Endothelial cell of umbilical vein (primary cell): ENCODE measurements at regions not wholly inside any gene's neighbourhood (a gene's known extent, or its start where the extent isn't known, plus 50 kb on each side); places are given as distances from the start of the nearest gene placed in this dataset.

Source experiments
- BruUV-seq: library from RNA; stranded (reverse); fragments of 400-500 nt; replicated peaks from 2 replicates; lab custom pipeline; 2021; lab: Mats Ljungman, UMichigan
- CTCF ChIA-PET: fragments of 300-600, 350-600 bp; sonication (Branson Sonifier 250); formaldehyde crosslinking; loops from one replicate; lab custom pipeline; 2021; ENCODE audit warnings: antibody characterized with exemption, inconsistent platforms; lab: Charles Lee
- POLR2A ChIA-PET: fragments of 300-600, 350-600 bp; sonication (Branson Sonifier 250); formaldehyde crosslinking; loops from one replicate; lab custom pipeline; 2021; ENCODE audit warnings: antibody characterized with exemption, inconsistent platforms; lab: Charles Lee
- DNase-seq: peaks from one replicate; pipeline ENCODE4 v3.0.0-alpha.2; 2011; ENCODE audit warnings: low read depth, low spot score
- FAIRE-seq: peaks from 2 replicates; lab custom pipeline; 2011; peaks lifted over from hg19 to GRCh38; lab: Jason Lieb, UNC
- H2AFZ ChIP-seq: 2 replicates; pipeline ENCODE4 v1.6.0; 2012; ENCODE audit warnings: low read depth, low read length, control low read depth, inconsistent platforms
- H3K27ac ChIP-seq: 2 replicates; pipeline ENCODE4 v1.5.1; 2011; ENCODE audit warnings: low read depth, mild to moderate bottlenecking, control low read depth, low read length, moderate library complexity; ENCODE audit not compliant: insufficient read depth
- H3K27me3 ChIP-seq, 2 experiments: 2 replicates each; pipeline versions ENCODE4 v1.6.0 to v1.6.1; 2011; ENCODE audit warnings: low read length in 2 of 2, mixed read lengths in 1 of 2; ENCODE audit not compliant: control insufficient read depth in 2 of 2, insufficient read depth in 2 of 2
- H3K36me3 ChIP-seq, 2 experiments: 2 replicates in 1 of 2; 3 replicates in 1 of 2; pipeline ENCODE4 v1.5.1; 2011; ENCODE audit warnings: low read length in 2 of 2, mild to moderate bottlenecking in 1 of 2, moderate library complexity in 1 of 2; ENCODE audit not compliant: control insufficient read depth in 2 of 2, insufficient read depth in 2 of 2; ENCODE audit errors: extremely low read depth in 1 of 2
- H3K4me1 ChIP-seq: 3 replicates; pipeline ENCODE4 v1.5.1; 2011; ENCODE audit warnings: mild to moderate bottlenecking, low read length; ENCODE audit not compliant: control insufficient read depth, insufficient read depth; ENCODE audit errors: extremely low read depth
- H3K4me2 ChIP-seq: 2 replicates; pipeline ENCODE4 v1.6.1; 2011; ENCODE audit warnings: low read length, control low read depth, mixed read lengths; ENCODE audit not compliant: insufficient read depth
- H3K4me3 ChIP-seq, 3 experiments: fragments of 200-600 bp in 1 of 3; sonication (generic), shearing (Covaris generic) in 1 of 3; replicated peaks in 1 of 3; 2 replicates each; pipeline ENCODE4 v1.5.1; 2011 to 2016; ENCODE audit warnings: control low read depth in 3 of 3, low read length in 3 of 3, mild to moderate bottlenecking in 2 of 3, inconsistent platforms in 1 of 3, low read depth in 1 of 3, moderate library complexity in 1 of 3; ENCODE audit not compliant: insufficient read depth in 1 of 3
- H3K79me2 ChIP-seq: 2 replicates; pipeline ENCODE4 v1.6.0; 2012; ENCODE audit warnings: low read length, inconsistent platforms; ENCODE audit not compliant: control insufficient read depth, insufficient read depth
- H3K9ac ChIP-seq: replicated peaks from 2 replicates; pipeline ENCODE3; 2011; ENCODE audit warnings: low read length, control low read depth; ENCODE audit not compliant: insufficient read depth; ENCODE audit errors: extremely low read depth
- H3K9me1 ChIP-seq: replicated peaks from 3 replicates; pipeline ENCODE4 v1.6.0; 2011; ENCODE audit warnings: mild to moderate bottlenecking, low read length; ENCODE audit not compliant: control insufficient read depth, insufficient read depth; ENCODE audit errors: extremely low read depth
- H3K9me3 ChIP-seq: replicated peaks from 2 replicates; pipeline ENCODE4 v1.5.1; 2012; ENCODE audit warnings: low read length, inconsistent platforms; ENCODE audit not compliant: control insufficient read depth, insufficient read depth
- H4K20me1 ChIP-seq: replicated peaks from 2 replicates; pipeline ENCODE3; 2011; ENCODE audit warnings: mild to moderate bottlenecking, low read length; ENCODE audit not compliant: control insufficient read depth, insufficient read depth; ENCODE audit errors: extremely low read depth
- CTCF ChIP-seq, 2 donors: IDR thresholded peaks; 1 replicate in 1 of 2; 2 replicates in 1 of 2; pipeline ENCODE4 v1.5.1; 2011; ENCODE audit warnings: low read length in 2 of 2, mild to moderate bottlenecking in 2 of 2, moderate library complexity in 2 of 2, control low read depth in 1 of 2, inconsistent platforms in 1 of 2, low read depth in 1 of 2; ENCODE audit not compliant: insufficient read depth in 1 of 2; ENCODE audit errors: extremely low read depth in 1 of 2
- EZH2 ChIP-seq: IDR thresholded peaks from 2 replicates; pipeline ENCODE4 v1.6.1; 2012; ENCODE audit warnings: borderline replicate concordance, low read depth, mild to moderate bottlenecking, moderate library complexity, low read length, inconsistent platforms; ENCODE audit not compliant: severe bottlenecking
- FOS ChIP-seq: IDR thresholded peaks from 2 replicates; pipeline ENCODE4 v1.6.1; 2011; ENCODE audit warnings: mild to moderate bottlenecking, low read length, moderate library complexity, borderline replicate concordance; ENCODE audit not compliant: insufficient read depth
- GATA2 ChIP-seq: IDR thresholded peaks from 2 replicates; pipeline ENCODE4 v1.7.0; 2011; ENCODE audit warnings: low read depth, mild to moderate bottlenecking, moderate library complexity, mixed read lengths, low read length; ENCODE audit not compliant: insufficient read length, insufficient read depth
- JUN ChIP-seq: IDR thresholded peaks from 2 replicates; pipeline ENCODE4 v1.6.1; 2011; ENCODE audit warnings: borderline replicate concordance, low read depth; ENCODE audit not compliant: insufficient read length, insufficient read depth
- MYC ChIP-seq: IDR thresholded peaks from one replicate; pipeline ENCODE4 v1.6.1; 2011; ENCODE audit warnings: mild to moderate bottlenecking, low read depth, low read length
- POLR2A ChIP-seq: IDR thresholded peaks from 2 replicates; pipeline ENCODE4 v1.6.1; 2012; ENCODE audit warnings: low read depth, mild to moderate bottlenecking, control low read depth, low read length
- POLR2AphosphoS5 ChIP-seq: IDR thresholded peaks from 2 replicates; pipeline ENCODE4 v1.6.1; 2012; ENCODE audit warnings: low read depth, mild to moderate bottlenecking, control low read depth, low read length, moderate library complexity; ENCODE audit not compliant: insufficient read depth
- dilution Hi-C: fragments of 300-500 bp; cut with MboI; formaldehyde crosslinking; loops from one replicate; pipeline ENCODE4 v1.15.0; 2019; ENCODE audit warnings: low sequenced_read_pairs; ENCODE audit not compliant: extremely low pct_ligation_motif_present
- intact Hi-C: fragments of 100-400 bp; cut with micrococcal nuclease; formaldehyde crosslinking; loops from one replicate; pipeline ENCODE4 v1.10.0; 2022
- TF ChIP-seq, protein P1 (sequence below): IDR thresholded peaks from 2 replicates; pipeline ENCODE4 v1.6.1; 2011; ENCODE audit not compliant: insufficient read depth, insufficient read length

DNA sequence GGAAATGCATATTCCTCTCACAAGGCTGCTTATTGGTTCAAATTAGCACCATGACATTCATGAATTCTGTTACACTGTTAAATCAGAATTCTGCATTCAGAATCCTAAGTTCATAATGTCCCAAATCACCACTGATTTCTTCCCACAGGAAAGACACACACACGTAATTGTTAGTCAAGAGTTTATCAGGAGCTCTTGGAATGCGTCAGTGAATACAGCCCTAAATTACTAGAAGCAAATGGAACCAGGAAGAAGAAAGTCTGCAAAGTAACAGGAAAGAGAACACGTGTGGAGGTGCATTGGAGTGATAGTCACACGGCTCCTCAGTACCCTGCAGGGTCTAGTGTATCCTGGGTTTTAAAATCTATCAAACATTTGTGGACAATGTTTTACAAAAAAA is 110.2 kb downstream of the ANXA2R start:
- H3K9me3 ChIP-seq, result no peaks in the 10 kb centered on the region
- H2AFZ ChIP-seq, result no peak overlapping the region
- no TSS peak for BruUV-seq
- no peak overlapping the region for H3K4me2 ChIP-seq
- intact Hi-C loops (loop anchor here (2.0 kb wide), 1 partner anchor 15 kb away; no protein-coding TSS in a partner anchor), dilution Hi-C loops (no loop called here)
- no peaks in the 10 kb centered on the region for H3K4me1 ChIP-seq
- H3K36me3 ChIP-seq, result no peaks in the 10 kb centered on the region
- H3K27ac ChIP-seq, result no peak overlapping the region
- CTCF ChIA-PET, result interaction anchor here (0.6 to 1.2 kb wide), 5 partner anchors 15 to 112 kb away, joined by 3 to 8 read pairs (median 3); no protein-coding TSS in a partner anchor
- peaks cover 0 to 2% of the 10 kb centered on the region in 2 experiments for H3K27me3 ChIP-seq
- POLR2A ChIA-PET, result interaction anchor here (1.0 kb wide), 1 partner anchor 64 kb away, joined by 4 read pairs; no protein-coding TSS in a partner anchor
- H3K79me2 ChIP-seq, result no peaks in the 10 kb centered on the region
- no peaks in the 10 kb centered on the region for H3K9me1 ChIP-seq
- no peak overlapping the region for H3K4me3 ChIP-seq
- no peak overlapping the region for H3K9ac ChIP-seq
- peak; percentile 53 for FAIRE-seq
- no peaks in the 10 kb centered on the region for H4K20me1 ChIP-seq
- TF ChIP-seq FOS (peak; percentile 22), POLR2A (no peak)
- no peak for DNase-seq

GRCh38 chr5:42927730-42928129 is 112.4 kb downstream of the ANXA2R start:
- CTCF ChIA-PET, result interaction anchor here (1.8 kb wide), 1 partner anchor 12 kb away, joined by 7 read pairs; no protein-coding TSS in a partner anchor
- Histone ChIP-seq H3K9me1 (no peaks in the 10 kb centered on the region), H3K9ac (no peak overlapping the region), H3K9me3 (no peaks in the 10 kb centered on the region), H3K36me3 (no peaks in the 10 kb centered on the region), H3K4me1 (no peaks in the 10 kb centered on the region), H3K79me2 (no peaks in the 10 kb centered on the region), H2AFZ (no peak overlapping the region), H3K27me3 (peaks cover 2 to 4% of the 10 kb centered on the region in 2 experiments), H3K4me3 (no peak overlapping the region), H3K27ac (no peak overlapping the region), H4K20me1 (no peaks in the 10 kb centered on the region), H3K4me2 (no peak overlapping the region)
- intact Hi-C loops, result no loop called here
- no peak for FAIRE-seq
- POLR2A ChIA-PET, result no interaction called here
- no TSS peak for BruUV-seq
- dilution Hi-C loops, result no loop called here
- DNase-seq, result no peak
- TF ChIP-seq MYC (no peak), EZH2 (no peak), POLR2A (no peak), FOS (no peak), GATA2 (no peak), JUN (no peak), CTCF (IDR thresholded peaks at IDR 0.05; ENCODE audit: extremely low read depth in 1 of 2, insufficient read depth in 1 of 2, low read depth in 1 of 2, low read length in 2 of 2) (no peak), POLR2AphosphoS5 (no peak)
- TF ChIP-seq, protein P1, sequence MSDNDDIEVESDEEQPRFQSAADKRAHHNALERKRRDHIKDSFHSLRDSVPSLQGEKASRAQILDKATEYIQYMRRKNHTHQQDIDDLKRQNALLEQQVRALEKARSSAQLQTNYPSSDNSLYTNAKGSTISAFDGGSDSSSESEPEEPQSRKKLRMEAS, result no peak
